Left renal pelvis (tissue), 4 donors: ENCODE measurements at regions not wholly inside any gene's neighbourhood (a gene's known extent, or its start where the extent isn't known, plus 50 kb on each side); places are given as distances from the start of the nearest gene placed in this dataset.

Source experiments
- DNase-seq, 4 donors: peaks; one replicate each; pipeline ENCODE4 v3.0.0-alpha.2; 2013; ENCODE audit warnings: low read depth in 4 of 4, low spot score in 3 of 4

DNA sequence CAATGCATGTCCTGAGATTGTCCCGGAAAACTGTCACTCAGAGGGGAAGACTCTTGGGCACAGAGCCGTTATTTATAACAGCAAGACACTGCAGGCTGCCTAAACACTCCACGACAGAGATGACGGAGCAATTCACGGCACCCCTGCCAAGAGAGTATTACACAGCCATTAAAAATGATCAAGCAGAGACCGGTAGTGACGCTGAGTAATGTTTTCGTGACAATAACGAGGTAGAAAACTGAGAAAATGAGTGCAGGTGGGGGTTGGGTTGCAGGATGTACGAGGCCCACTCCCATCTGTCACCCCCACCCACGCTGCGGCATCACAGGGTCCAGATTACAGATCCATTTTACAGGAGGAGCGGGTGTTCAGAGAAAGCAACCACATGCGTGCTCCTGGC lies 58.9 kb upstream of the LINGO1 start:
- no peak for DNase-seq

DNA sequence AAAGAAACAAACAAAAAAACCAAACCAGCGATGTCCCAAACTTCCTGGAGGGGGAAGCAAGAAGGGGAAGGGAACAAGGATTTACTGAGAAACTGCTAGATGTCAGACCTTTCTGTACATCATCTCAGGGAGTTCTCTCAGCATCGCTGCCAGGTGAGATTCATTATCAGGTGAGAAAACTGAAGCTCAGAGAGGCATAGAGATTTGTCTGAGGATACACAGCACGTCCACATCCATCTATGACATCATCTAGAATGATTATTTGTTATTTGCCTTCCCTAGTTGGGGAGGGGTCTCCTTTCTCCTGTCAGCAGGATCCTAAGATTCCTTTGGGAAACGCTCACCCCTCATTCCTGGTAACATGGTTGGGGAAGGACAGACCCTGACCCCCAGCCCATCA lies 57.1 kb upstream of the LINGO1 start:
- DNase-seq = no peak

DNA sequence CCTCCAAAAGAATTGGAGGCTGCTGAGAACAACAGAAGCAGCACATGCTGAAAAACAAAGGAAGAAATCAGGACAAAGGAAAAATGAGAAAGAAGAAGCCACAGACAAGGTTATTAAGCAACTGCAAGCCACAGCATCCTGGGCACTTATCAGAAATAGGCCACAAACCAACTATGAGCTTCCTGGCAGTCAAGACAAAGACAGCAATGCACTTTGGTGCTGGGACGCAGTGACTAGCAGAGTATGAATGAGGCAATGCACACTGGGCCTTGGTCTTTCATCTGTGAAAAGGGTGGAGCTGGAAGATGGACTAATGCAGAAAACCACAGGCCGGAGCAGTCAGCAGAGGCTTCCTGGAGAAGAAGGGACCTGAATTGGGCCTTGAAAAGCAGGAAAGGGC lies 56.0 kb upstream of the LINGO1 start:
- no peak for DNase-seq

DNA sequence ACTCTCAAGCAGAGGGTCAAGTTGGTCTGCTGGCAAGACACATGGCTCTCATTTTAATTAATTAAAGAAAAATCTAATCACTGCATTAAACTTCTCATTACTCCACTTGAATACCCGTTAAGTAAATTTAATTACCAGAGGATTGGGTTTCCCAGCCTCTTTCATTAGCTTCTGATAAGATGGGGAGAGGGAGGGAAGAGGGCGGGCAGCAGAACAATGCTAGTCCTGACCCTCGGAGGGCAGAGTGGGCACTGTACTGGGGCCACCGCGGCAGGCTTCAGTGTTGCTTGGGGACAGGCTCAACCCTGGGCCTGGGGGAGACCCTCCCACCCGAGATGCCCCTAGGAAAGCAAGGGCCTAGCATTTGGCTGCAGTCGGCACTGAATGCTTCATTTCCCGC lies 55.6 kb upstream of the LINGO1 start:
- no peak for DNase-seq

DNA sequence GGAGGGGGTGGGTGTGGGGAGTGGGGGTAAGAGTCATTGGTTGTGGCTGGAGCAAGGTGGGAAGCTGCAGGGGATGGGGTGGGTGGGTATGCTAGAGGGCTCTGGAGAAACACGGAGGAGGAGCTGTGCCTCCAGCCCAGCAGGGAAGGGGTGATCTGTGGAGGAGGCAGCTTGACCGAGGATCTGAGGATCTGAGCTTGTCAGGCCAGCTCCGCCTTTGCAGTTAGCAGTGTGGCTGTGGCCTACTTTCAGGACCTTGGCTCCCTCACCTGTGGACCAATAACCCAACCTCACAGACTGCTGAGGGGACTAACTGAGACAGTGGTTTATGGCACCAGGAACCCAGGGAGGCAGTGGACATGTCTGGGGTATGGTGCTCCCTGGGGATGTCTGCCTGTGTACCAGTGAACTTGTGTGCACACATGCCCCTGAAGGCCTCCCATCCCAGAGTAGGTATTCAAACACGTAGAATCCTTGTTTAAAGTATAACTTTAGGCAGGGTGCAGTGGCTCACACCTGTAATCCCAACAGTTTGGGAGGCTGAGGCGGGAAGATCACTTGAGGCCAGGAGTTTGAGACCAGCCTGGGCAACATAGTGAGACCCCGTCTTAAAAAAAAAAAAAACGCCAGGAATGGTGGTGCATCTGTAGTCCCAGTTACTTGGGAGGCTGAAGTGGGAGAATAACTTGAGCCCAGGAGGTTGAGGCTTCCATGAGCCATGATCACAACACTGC lies 52.5 kb upstream of the LINGO1 start:
- DNase-seq = no peak

DNA sequence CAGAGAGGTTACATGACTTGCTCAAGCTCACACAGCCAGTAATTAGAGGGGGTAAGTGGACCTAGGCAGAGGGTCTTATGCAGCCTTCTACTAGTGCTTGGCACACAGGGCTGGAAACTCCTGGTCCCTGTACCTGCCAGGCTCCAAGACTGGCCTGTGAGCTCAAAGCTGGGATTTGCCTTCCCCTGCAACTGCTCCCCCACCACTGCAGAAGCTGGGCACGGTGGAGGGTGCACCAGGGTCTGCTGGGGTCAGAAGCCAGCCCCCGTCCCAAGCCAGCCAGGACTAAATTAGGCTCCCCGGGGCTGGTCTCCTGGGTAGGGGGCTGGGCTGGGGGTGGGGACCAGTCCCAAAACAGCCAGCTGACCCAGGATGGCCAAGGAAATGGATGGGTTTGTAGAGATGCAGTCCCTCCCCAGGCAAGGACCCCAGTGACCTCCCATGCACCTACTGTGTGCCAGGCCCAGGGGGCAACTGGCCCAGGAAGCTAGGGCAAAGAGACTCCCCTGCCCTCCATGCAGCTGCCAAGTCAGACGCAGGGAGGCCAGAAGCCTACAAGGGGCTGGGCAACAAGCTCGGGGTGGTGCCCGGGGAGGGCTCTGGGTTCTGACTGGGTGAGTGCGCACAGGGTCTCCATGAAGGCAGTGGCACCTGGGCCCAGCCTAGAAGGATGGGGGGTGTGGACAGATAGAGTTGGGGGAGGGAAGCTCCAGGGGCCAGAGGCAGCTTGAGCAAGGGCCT lies 51.8 kb upstream of the LINGO1 start:
- no peak for DNase-seq

DNA sequence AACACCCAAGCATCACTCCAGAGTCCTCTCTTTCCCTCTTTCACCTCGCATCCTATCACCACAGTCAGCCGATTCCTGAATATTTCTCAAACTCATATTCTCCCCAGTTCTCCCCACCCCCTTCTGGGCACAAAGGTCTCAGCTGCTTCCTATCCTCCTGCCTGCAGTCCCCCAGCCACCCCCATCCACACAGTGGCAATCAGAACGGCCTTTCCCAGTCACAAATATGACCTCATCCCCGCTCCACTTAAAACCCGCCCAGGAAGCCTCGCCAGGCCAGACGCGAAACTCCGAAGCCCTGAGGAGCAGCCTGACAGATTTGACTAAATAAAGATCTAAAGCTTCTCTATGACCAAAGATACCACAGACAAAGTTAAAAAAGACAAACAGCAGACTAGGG lies 49.9 kb upstream of the LINGO1 start:
- no peak for DNase-seq
